GM19238 (cell line): ENCODE measurements at regions not wholly inside any gene's neighbourhood (a gene's known extent, or its start where the extent isn't known, plus 50 kb on each side); places are given as distances from the start of the nearest gene placed in this dataset.
"Not testable (repeated sequence)": the region's sequence is repeated elsewhere in the genome, so short reads cannot be mapped to it uniquely, and the experiment has no call there.

Experiments
- DNase-seq: peaks from one replicate; pipeline ENCODE4 v3.0.0; 2011; ENCODE audit warnings: low spot score; ENCODE audit not compliant: insufficient read length

- DNase-seq: no peak
These were observed 99.7 kb upstream of the CTDP1 start for GRCh38 chr18:79579807-79580497.

GRCh38 chr18:79580498-79581171, 99.0 kb upstream of the CTDP1 start:
- no peak for DNase-seq

GRCh38 chr18:79581406-79581805, 98.2 kb upstream of the CTDP1 start:
- no peak for DNase-seq

- DNase-seq: no peak
These were observed 97.7 kb upstream of the CTDP1 start for GRCh38 chr18:79581911-79582310.

- no peak for DNase-seq
These were observed 96.6 kb upstream of the CTDP1 start for GRCh38 chr18:79582978-79583377.

GRCh38 chr18:79583426-79583825, 96.2 kb upstream of the CTDP1 start:
- DNase-seq: no peak

GRCh38 chr18:79583984-79584401, 95.6 kb upstream of the CTDP1 start:
- no peak for DNase-seq

GRCh38 chr18:79584491-79585394, 94.9 kb upstream of the CTDP1 start:
- DNase-seq: no peak

- no peak for DNase-seq
These were observed 93.9 kb upstream of the CTDP1 start for GRCh38 chr18:79585395-79586370.

GRCh38 chr18:79586436-79587225, 93.0 kb upstream of the CTDP1 start:
- DNase-seq: no peak

GRCh38 chr18:79587226-79587741, 92.3 kb upstream of the CTDP1 start:
- DNase-seq: no peak

GRCh38 chr18:79587779-79588635, 91.6 kb upstream of the CTDP1 start:
- DNase-seq: no peak

- DNase-seq: no peak
These were observed 90.7 kb upstream of the CTDP1 start for GRCh38 chr18:79588636-79589481.

GRCh38 chr18:79589601-79590091, 90.0 kb upstream of the CTDP1 start:
- DNase-seq: no peak

- no peak for DNase-seq
These were observed 89.2 kb upstream of the CTDP1 start for GRCh38 chr18:79590191-79591031.

GRCh38 chr18:79591032-79591308, 88.6 kb upstream of the CTDP1 start:
- DNase-seq: no peak

GRCh38 chr18:79592684-79593083, 86.9 kb upstream of the CTDP1 start:
- DNase-seq: not testable (repeated sequence)
